NCI-H146 treated with DMSO at 0.1 percent for 48 hours (cell line): ENCODE measurements at regions not wholly inside any gene's neighbourhood (a gene's known extent, or its start where the extent isn't known, plus 50 kb on each side); places are given as distances from the start of the nearest gene placed in this dataset.
"Not testable (repeated sequence)": the region's sequence is repeated elsewhere in the genome, so short reads cannot be mapped to it uniquely, and the experiment has no call there.

Experiments
- DNase-seq: peaks from one replicate; lab custom pipeline; 2025; ENCODE audit not compliant: unreplicated experiment; lab: John Stamatoyannopoulos, UW

DNA sequence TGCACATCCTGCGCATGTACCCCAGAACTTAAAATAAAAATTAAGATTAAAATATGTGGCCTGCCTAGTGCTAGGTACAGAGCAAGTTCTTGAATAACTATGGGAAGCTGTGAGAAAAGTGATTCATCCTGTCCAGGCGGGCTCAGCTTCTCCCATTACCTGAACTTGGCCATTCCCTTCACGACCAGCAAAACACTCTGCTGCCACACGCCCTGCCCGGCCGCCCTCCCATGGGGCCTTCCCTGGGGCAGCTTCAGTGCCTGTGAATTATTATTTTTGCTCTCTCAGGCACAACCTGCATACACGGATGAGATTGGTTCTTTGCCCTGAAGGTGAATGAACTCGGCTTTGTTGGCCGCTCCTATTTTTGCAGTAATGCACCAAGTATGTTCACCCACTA lies 209.2 kb upstream of the SHH start:
- DNase-seq = no peak

GRCh38 chr7:156020566-156020965 lies 208.3 kb upstream of the SHH start:
- no peak for DNase-seq

DNA sequence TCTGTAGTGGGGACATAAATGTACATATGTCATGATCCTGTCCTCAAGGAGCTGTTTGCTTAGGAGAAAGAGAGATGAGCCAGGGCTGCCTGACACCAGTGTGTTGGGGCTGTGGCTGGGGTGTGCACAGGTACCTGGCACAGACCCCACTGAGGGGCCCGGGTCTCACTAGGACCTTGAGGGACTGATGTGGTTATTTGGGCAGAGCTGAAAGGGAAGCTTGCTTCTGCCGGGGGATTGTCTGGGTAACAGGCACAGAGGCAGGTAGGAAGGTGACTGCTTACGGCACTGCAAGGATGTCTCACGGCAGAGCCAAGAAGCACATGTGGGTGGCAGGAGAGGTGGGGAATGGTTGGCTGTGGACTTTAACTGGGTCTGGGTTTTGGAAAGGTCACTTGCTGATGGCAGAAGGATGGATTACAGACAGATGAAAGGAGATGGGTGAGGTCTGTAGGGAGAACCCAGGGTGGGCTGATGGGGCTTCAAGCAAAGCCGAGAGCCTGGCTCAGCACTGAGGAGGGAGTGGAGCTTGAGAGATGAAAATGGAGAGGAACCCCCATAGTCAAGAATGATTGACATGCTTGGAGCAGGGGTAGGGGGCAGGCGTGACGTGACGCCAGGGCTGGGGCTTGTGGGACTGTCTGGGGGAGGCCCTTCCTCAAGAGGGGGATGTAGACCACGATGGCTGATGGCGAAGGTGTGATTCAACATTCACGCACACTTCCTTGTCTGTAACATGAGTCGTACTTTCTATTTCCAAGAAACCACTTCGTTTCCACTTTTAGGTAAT lies 207.7 kb upstream of the SHH start:
- DNase-seq = no peak

- DNase-seq = no peak
These were observed 207.0 kb upstream of the SHH start for GRCh38 chr7:156019308-156019707.

DNA sequence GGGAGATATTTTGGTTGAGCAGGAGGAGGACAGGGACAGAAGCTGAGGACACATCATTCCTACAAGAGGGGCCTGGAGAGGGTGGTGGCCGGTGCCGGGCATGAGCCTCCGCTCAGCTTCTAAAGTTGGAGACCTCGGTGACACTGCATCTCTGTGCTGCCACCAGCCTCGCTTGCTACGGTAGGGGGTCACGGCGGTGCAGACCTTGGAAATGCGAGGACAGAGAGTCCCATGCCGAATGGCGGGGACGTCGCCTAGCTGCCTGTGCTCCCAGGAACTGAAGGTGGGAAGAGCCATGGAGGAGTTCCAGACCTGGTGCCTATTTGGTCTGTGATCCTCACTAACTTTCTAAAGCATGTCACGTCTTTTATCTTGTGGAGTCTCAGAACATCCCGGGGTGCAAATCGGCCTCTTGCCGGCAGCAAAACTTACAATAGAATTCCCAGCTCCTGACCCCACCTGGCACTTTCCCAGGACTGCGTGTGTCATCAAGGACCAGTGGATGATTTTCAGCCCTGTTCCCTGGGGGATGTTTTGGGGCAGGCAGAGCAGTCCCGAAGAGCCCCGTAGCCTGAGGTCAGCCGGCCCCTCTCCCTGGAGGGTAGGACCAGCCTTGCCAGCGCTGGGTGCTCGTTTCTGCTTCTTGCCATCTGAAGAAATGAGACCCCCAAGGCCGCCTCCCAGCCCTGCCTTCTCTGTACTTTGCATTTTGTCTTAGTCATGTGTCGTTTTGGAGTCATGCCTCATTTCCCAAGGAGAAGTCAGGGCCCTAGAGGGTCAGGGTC lies 205.8 kb upstream of the SHH start:
- no peak for DNase-seq

DNA sequence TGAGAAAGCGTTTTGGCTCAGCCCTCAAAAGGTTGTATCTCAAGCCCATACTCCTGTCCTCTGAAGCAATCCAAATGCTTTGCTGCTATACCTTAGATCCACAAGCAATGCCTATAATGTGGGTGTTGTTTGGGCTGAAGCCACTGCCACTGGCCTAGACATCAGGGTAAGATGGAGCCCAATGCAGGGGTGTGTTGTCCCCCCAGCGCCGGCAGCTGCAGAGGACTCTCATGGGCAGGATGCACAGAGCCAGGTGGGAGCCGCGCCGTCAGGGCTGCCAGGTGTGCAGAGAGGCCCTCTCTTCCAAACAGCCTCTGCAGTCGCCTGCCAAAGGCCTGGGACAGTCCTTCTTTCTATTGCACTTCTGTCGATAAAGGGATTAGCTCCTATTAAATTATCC lies 205.2 kb upstream of the SHH start:
- no peak for DNase-seq

DNA sequence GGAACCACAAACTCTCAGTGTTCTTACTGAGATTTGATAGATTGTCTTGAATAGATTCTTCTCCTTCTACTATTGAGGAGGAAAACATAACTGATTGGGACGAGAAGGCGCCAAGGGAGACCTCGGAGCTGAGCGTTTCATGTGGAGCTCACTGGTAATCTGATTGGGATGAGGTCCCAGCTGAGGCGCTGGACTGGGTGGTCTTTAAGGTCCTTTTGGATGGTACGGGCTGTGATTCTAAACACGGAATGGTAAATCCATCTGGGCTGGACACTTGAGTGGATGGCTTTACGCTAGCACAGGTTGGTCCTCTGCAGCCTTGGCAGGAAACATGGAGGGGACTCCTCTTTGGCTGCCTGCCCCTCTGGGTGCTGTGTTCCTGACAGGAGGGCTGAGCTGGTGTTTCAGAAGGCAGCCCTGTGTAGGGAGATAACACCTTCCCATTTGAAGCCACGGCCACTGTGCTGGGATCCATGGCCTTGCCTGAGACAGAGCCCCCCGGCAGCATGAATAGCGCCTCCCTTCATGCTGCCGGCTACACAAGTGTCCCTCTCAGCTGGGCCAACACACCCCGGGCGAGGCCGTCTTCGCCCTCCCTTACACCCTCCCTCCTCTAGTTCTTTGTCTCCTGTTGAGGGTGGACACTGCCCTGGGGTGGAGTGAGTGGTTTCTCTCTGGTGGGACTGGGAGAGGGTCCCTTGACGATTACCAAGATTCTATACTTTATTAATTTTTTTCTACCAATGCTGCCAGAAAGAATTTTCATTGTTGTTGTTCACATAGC lies 203.2 kb upstream of the SHH start:
- DNase-seq = no peak

GRCh38 chr7:156014808-156015207 lies 202.5 kb upstream of the SHH start:
- no peak for DNase-seq

DNA sequence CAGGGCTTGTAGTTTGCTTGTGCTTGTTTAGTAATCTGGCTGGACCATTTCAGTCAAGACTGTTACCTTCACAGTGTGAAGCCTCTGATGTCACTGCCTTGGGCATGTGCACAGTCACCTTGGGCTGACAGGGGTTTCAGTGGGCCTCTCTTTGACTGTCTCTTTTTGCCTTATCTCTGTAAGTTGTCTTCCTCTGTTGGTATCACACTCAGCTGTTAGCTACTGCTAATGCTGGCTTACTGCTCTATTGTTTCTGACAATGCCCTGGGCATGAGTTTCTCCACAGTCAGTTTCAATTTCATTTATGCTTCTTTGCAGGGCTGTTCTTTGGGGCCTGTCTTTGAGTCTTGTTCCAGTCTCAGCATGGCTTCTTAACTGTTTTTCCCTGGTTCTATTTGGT lies 201.9 kb upstream of the SHH start:
- no peak for DNase-seq

- DNase-seq = no peak
These were observed 200.1 kb upstream of the SHH start for GRCh38 chr7:156012412-156012811.

GRCh38 chr7:156009569-156009968 lies 197.3 kb upstream of the SHH start:
- no peak for DNase-seq

GRCh38 chr7:156006876-156007275 lies 194.6 kb upstream of the SHH start:
- not testable (repeated sequence) for DNase-seq

DNA sequence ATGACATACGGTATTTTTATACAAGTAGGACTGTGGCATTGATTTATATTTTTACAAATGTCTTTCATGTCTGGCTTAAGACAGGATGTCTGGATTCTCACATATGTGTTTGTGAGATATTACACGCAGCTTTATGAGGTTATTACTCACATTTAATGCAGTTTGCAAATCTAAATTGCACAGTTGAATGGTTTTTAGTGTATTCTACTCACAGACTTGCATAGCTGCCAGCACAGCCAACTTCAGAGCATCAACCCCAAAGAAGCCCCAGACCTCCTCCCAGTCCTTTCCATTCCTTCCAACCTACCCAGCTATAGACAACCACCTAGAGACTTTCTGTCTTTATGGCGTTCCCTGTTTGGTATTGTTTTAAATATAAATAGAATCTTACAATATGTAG lies 193.8 kb upstream of the SHH start:
- DNase-seq = no peak

- DNase-seq = no peak
These were observed 193.0 kb upstream of the SHH start for GRCh38 chr7:156005202-156005691.

GRCh38 chr7:156004265-156005201 lies 192.3 kb upstream of the SHH start:
- DNase-seq = no peak

DNA sequence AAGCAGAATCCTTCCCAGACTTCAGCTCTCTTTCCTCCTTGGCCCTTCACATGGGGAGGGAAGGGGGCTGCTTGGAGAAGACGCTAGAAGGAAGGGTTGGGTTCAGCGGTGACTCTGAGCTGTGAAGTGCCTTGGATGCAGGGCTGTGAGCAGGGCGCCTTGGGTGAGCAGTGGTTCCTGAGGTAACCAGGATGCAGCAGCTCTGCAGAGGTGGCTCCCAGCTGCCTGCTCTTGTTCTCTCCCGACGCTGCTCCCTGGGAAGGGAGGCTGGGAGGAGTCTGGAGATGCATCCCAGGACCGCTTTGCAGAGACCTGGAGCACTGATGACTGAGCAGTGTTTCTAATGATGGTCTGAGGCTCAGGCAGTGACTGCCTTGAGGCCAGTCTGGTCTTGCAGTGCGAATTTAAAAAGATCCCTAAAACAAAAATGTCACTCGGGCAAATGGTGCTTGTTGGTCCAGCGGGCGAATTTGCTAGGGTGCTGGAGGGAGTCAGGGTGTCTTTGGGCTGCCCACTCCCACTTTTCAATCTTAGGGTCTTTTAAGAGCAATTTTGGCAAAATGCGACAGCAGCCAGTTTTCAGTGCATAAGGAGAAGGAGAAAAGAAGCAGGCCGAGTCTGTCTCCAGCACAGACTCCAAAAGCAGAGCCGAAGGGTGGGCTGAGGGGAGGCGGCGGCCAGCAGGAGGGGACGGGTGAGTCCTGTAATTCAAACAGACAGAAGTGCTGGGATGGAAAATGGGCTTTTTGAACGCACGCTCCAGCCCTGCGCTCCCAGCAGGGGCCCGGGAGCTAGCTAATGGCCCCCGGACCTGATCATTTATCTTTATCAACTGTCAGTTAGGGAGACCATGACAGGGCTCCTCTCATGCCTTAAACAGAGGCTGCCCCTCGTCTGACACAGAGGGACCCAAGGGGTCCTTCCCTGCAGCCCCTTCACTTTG lies 191.2 kb upstream of the SHH start:
- no peak for DNase-seq

- no peak for DNase-seq
These were observed 190.3 kb upstream of the SHH start for GRCh38 chr7:156002362-156003066.

DNA sequence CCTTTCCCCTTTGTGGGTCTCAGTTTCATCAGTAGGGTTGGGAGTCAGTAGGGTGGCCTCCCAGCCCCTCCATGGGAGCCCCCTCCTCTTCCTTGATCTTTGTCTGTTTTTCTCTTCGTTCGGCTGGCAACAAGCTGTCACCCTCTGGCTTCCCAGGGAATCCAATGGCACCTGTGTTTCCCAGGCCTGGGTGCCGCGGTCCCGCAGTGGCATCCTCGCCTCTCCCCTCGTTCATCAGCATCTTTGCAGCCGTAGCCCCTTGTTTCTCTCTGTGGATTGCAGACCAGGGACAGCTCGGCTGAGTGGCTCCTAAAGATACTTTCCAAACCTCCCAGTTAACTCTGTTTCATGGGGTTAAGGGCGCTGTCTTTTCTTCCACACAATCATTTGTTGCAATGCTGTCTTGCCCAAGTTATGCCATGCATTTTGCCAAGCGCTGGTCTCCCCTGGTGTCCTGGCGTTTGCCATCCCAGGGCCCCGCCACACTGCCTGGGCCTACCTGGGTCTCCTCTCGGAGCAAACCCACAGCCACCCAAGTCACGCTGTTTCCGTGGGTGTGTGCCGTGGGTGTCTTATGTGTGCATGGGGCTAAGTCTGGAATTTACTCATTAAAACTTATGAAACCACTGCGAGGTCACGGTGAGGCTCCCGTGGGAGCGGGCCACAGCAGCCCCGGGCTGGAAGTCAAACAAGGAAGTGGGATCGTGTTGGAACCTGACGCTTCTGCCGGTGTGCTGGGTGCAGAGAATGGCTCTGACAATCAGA lies 189.4 kb upstream of the SHH start:
- no peak for DNase-seq
